Activated T-cell treated with anti-CD3 and anti-CD28 coated beads, Interleukin-2, amount 50 U/mL, for 72 hours (primary cell): ENCODE measurements at regions not wholly inside any gene's neighbourhood (a gene's known extent, or its start where the extent isn't known, plus 50 kb on each side); places are given as distances from the start of the nearest gene placed in this dataset.

Experiments
- ATAC-seq, 2 donors: fragments of 150-1000 bp; cut with Tn5 transposase; replicated peaks in 1 of 2; 2 replicates each; pipeline ENCODE4 v1.10.0; 2021; ENCODE audit warnings: moderate library complexity in 2 of 2, mild to moderate bottlenecking in 1 of 2
- DNase-seq, 2 donors: peaks; one replicate each; pipeline ENCODE4 v3.0.0; 2021 to 2022; ENCODE audit warnings: mixed read lengths in 1 of 2
- H3K27ac Mint-ChIP-seq: one replicate; pipeline ENCODE4 v1.8.0; 2022; ENCODE audit warnings: mild to moderate bottlenecking, moderate library complexity, mixed read lengths
- H3K27me3 Mint-ChIP-seq: one replicate; pipeline ENCODE4 v1.8.0; 2022; ENCODE audit warnings: low read depth, mixed read lengths
- H3K36me3 Mint-ChIP-seq, 2 donors: one replicate each; pipeline ENCODE4 v1.8.0; 2022; ENCODE audit warnings: mixed read lengths in 2 of 2, mild to moderate bottlenecking in 1 of 2; ENCODE audit not compliant: insufficient read depth in 2 of 2
- H3K4me1 Mint-ChIP-seq: one replicate; pipeline ENCODE4 v1.8.0; 2022; ENCODE audit warnings: low read depth, mixed read lengths
- H3K4me3 Mint-ChIP-seq, 2 donors: one replicate each; pipeline ENCODE4 v1.8.0; 2022; ENCODE audit warnings: mild to moderate bottlenecking in 2 of 2, mixed read lengths in 2 of 2, moderate library complexity in 2 of 2
- H3K9me3 Mint-ChIP-seq, 2 donors: one replicate each; pipeline ENCODE4 v1.8.0; 2022; ENCODE audit warnings: mixed read lengths in 2 of 2

DNA sequence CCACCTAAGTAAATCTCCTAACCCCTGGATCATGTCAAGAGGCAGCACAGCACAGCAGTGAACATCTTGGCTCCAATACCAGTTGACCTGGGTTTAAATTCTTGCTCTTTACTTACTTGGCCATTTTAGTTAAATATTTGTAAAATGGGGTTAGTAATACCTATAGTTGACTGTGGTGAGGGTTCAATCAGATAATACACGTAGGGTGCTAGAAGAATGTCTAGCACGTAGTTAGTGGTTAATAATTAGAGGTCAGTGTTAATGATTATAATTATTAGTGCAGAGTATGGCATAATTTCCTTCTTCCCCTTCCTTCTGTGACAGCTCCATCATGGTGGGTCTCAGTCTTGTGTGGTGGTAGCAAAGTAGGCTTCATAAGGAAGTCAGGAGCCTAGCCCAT is 520.8 kb downstream of the INSC start:
- H3K36me3 Mint-ChIP-seq: no peaks in the 10 kb centered on the region

GRCh38 chr11:15636521-15637089 is 521.9 kb downstream of the INSC start:
- no peak for ATAC-seq
- peaks cover 6% of the 10 kb centered on the region for H3K27me3 Mint-ChIP-seq

More for the DNA sequence above, 520.8 kb downstream of the INSC start:
- Mint-ChIP-seq H3K27me3 (peaks cover 6% of the 10 kb centered on the region), H3K27ac (no peak overlapping the region), H3K4me3 (no peak overlapping the region), H3K9me3 (peaks cover 0 to 4% of the 10 kb centered on the region in 2 donors), H3K4me1 (no peaks in the 10 kb centered on the region)
- ATAC-seq: no peak
- no peak for DNase-seq

DNA sequence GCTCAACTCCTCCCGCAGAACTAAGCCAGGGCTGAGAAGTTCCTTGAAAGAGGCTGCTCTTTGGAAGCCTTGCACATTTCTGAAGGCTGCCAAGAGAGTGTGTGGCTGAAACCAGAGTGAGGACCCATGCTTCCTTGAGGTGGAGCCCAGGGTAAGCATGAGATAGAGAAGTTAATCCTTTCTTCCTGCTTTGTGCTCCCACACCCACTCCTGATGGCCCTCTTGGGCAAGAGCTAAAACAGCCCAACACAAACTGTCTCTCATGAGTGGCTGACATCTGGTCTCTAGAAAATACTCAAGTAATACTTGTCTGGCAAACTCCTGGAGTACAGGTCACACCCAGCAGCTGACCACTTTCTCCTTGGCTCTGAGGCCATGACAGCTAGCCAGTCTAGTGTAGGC is 523.7 kb downstream of the INSC start:
- ATAC-seq (no peak), DNase-seq (no peak)
- Mint-ChIP-seq H3K4me3 (no peak overlapping the region), H3K9me3 (peaks cover 0 to 3% of the 10 kb centered on the region in 2 donors), H3K27ac (no peak overlapping the region), H3K27me3 (peaks cover 6% of the 10 kb centered on the region), H3K4me1 (no peaks in the 10 kb centered on the region), H3K36me3 (no peaks in the 10 kb centered on the region)

More at GRCh38 chr11:15636521-15637089, 521.9 kb downstream of the INSC start:
- Mint-ChIP-seq H3K4me1 (no peaks in the 10 kb centered on the region), H3K36me3 (no peaks in the 10 kb centered on the region), H3K4me3 (no peak overlapping the region), H3K9me3 (peaks cover 0 to 3% of the 10 kb centered on the region in 2 donors), H3K27ac (no peak overlapping the region)
- DNase-seq: no peak

DNA sequence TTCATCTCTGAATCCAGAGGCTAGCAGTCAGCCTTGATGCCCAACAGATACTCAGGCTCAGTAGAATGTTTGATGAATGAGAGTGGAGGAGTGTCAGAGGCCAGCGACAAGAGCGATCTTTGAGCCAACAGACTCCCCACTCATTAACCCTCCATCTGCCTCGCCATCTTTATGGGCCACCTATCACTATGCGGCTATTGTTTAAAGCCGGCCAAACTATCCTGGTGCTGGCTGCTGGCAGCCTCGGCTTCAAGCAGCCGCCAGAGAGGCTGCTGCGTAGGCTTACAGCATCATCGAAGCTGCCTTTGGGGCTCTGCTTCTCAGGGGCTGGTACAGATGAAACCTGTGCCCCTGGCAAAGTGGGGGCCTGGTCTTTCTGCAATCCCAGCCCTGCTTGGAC is 525.6 kb downstream of the INSC start:
- H3K4me3 Mint-ChIP-seq: no peak overlapping the region
- peaks cover 0 to 3% of the 10 kb centered on the region in 2 donors for H3K9me3 Mint-ChIP-seq
- peaks cover 6% of the 10 kb centered on the region for H3K27me3 Mint-ChIP-seq
- ATAC-seq (no peak), DNase-seq (no peak)
- H3K27ac Mint-ChIP-seq: no peak overlapping the region
- H3K4me1 Mint-ChIP-seq: no peaks in the 10 kb centered on the region
- H3K36me3 Mint-ChIP-seq: no peaks in the 10 kb centered on the region

DNA sequence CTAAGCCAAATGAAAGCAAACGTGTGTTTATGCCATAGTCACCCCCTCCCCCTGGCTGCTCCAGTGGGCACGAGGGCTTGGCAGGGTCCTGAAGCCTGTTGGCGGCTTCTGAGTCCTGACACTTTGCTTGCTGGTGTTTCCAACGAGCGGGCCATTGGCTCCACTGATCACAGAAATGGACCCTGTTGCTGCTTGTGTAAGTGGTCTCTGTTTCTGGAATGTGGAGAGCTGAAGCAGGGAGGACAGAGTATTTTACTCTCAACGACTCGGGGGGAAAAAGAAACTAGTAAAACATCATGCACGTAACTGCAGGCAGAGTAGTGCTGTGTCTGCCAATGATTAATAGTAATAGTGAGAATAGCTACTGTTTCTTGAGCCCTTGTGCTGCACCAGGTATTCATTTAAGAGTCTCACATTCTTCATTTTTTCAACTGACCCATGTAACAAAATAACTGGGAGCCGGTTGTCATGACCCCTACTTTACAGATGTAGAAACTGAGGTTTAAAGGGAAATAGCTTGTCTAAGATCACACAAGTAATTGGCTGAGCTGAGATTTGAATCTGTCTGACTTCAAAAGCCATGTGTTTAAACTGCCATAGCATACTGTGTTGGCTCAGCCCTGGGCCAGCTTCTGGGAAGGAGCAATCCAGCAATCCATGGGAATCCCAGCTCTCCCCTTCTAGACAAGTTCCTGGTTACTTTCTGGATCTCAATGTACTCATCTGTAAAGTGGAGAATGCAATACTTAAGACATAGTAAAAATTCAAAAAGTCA is 526.7 kb downstream of the INSC start:
- Mint-ChIP-seq H3K4me1 (no peaks in the 10 kb centered on the region), H3K4me3 (no peak overlapping the region), H3K27ac (no peak overlapping the region), H3K9me3 (peaks cover 0 to 1% of the 10 kb centered on the region in 2 donors), H3K36me3 (no peaks in the 10 kb centered on the region), H3K27me3 (no peaks in the 10 kb centered on the region)
- DNase-seq (no peak), ATAC-seq (no peak)

DNA sequence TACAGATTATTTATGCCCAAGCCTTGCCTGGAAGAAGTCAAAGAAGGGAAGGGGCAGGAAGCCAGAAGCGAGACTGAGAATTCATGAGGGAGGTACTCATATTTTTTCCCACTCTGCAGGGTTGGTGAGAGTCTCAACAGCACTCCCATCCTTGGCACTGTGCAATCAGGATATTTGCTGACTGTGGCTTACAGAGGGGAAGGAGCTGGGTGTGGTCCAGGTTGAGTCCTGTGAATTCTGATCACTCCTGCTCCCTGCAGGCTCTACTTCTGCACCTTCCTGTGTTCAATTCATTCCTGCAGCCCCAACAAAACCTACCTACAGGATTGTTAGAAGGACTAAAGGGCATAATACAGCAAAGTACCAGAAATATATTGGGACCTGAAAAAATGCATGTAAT is 530.5 kb downstream of the INSC start:
- no peak for DNase-seq
- Mint-ChIP-seq H3K27me3 (no peaks in the 10 kb centered on the region), H3K27ac (no peak overlapping the region), H3K4me3 (no peak overlapping the region), H3K4me1 (no peaks in the 10 kb centered on the region), H3K36me3 (no peaks in the 10 kb centered on the region), H3K9me3 (no peaks in the 10 kb centered on the region)
- no peak for ATAC-seq

GRCh38 chr11:15649371-15650104 is 534.8 kb downstream of the INSC start:
- H3K4me1 Mint-ChIP-seq: no peaks in the 10 kb centered on the region
- H3K4me3 Mint-ChIP-seq: no peak overlapping the region
- H3K27ac Mint-ChIP-seq: no peak overlapping the region
- no peaks in the 10 kb centered on the region for H3K36me3 Mint-ChIP-seq
- DNase-seq: no peak
- H3K9me3 Mint-ChIP-seq: no peaks in the 10 kb centered on the region
- H3K27me3 Mint-ChIP-seq: peaks cover 27% of the 10 kb centered on the region
- peak; percentile 14 to 34 for ATAC-seq

- Mint-ChIP-seq H3K27ac (no peak overlapping the region), H3K27me3 (peaks cover 27% of the 10 kb centered on the region), H3K4me1 (no peaks in the 10 kb centered on the region), H3K9me3 (no peaks in the 10 kb centered on the region), H3K4me3 (no peak overlapping the region), H3K36me3 (no peaks in the 10 kb centered on the region)
- DNase-seq (peak; percentile 71 to 83), ATAC-seq (peak; percentile 91 to 92)
Measured at GRCh38 chr11:15650105-15650938, 535.6 kb downstream of the INSC start.

DNA sequence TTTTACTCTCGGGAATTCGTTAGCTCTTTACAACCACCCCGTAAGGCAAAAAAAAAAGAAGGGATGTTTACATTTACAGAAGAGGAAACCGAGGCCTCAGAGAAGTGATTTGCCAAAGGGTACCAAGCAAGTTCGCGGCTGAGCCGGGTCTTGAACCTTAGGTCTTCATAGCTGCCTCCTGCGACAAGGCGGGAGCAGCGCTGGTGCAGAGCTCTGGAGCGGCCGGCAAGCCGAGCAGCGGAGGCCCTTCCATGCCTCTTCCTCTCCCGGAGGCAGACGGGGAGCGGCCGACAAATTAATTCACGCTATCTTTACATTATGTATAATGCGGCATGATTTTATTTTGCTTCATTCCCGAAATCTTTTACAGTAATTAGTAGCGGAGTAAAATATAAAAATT is 536.3 kb downstream of the INSC start:
- Mint-ChIP-seq H3K27ac (no peak overlapping the region), H3K4me3 (peak overlapping the region in 1 of 2 donors; percentile 57), H3K4me1 (no peaks in the 10 kb centered on the region), H3K36me3 (no peaks in the 10 kb centered on the region), H3K9me3 (no peaks in the 10 kb centered on the region), H3K27me3 (peaks cover 27% of the 10 kb centered on the region)
- ATAC-seq: no peak
- no peak for DNase-seq

DNA sequence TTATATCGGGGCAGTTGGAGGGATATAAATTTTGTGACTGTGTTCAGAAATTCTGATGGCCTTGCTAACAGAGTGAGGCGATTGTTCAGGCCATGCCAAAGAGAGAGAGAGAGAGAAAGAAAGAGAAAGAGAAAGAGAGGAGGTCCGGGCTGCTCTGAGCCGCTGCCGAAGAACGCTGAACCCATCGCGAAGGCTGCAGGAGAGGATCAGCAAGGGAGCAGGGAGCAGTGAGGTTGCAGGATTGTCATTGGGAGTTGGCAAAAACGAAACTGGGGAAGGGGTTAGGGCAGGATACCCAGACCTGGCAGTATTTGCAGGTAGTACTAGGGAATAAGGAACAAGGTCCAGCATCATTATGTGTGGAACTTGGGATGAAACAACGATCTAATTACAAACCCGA is 537.1 kb downstream of the INSC start:
- ATAC-seq (no peak), DNase-seq (no peak)
- Mint-ChIP-seq H3K4me1 (no peaks in the 10 kb centered on the region), H3K4me3 (no peak overlapping the region), H3K9me3 (no peaks in the 10 kb centered on the region), H3K27ac (no peak overlapping the region), H3K36me3 (no peaks in the 10 kb centered on the region), H3K27me3 (peaks cover 27% of the 10 kb centered on the region)

- H3K27ac Mint-ChIP-seq: no peak overlapping the region
- peaks cover 27% of the 10 kb centered on the region for H3K27me3 Mint-ChIP-seq
- H3K36me3 Mint-ChIP-seq: no peaks in the 10 kb centered on the region
- H3K4me1 Mint-ChIP-seq: no peaks in the 10 kb centered on the region
- DNase-seq (no peak), ATAC-seq (no peak)
- no peaks in the 10 kb centered on the region for H3K9me3 Mint-ChIP-seq
- H3K4me3 Mint-ChIP-seq: no peak overlapping the region
Measured at GRCh38 chr11:15653191-15653710, 538.5 kb downstream of the INSC start.

DNA sequence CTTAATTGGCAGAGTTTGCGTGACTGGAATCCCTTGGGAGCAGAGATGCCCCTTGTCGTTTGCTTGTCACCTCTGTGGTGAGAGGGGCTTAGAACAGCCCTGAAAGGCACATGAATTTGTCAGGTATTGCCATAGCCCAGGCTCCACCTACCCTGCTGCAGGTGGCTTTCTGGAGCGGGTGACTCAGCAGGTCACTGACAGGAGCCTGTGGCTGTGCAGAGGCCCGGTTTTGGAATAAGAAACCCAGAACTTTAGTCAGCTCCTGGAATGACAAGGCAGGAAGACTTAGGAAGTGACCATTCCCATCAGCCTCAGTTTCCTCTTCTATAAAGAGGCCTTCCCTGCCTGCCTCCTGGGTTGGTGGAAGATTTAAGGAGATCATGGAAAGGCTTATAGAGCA is 539.7 kb downstream of the INSC start:
- Mint-ChIP-seq H3K9me3 (no peaks in the 10 kb centered on the region), H3K36me3 (no peaks in the 10 kb centered on the region), H3K4me3 (no peak overlapping the region), H3K27ac (no peak overlapping the region), H3K27me3 (peaks cover 27% of the 10 kb centered on the region), H3K4me1 (no peaks in the 10 kb centered on the region)
- ATAC-seq: no peak
- DNase-seq: no peak
